Right lobe of liver (tissue), 6 donors: ENCODE measurements at regions not wholly inside any gene's neighbourhood (a gene's known extent, or its start where the extent isn't known, plus 50 kb on each side); places are given as distances from the start of the nearest gene placed in this dataset.

Experiments used
- ATAC-seq, 4 donors: fragments of 200-7000 bp; cut with Tn5 transposase; one replicate each; pipeline ENCODE4 v1.9.1; 2020; ENCODE audit warnings: mild to moderate bottlenecking in 4 of 4, moderate library complexity in 4 of 4
- DNase-seq, 3 donors: peaks; one replicate each; pipeline ENCODE4 v3.0.0-alpha.2; 2020
- H3K27ac ChIP-seq, 3 donors: fragments of 200-600 bp; one replicate each; pipeline ENCODE4 v1.8.0; 2022
- H3K27me3 ChIP-seq, 2 donors: fragments of 200-600 bp; one replicate each; pipeline ENCODE4 v1.8.0; 2022
- H3K36me3 ChIP-seq, 4 donors: fragments of 200-600 bp; sonication (generic) in 1 of 4; one replicate each; pipeline versions ENCODE4 v1.5.1 to v1.8.0; 2017 to 2022; ENCODE audit warnings: control low read depth in 1 of 4
- H3K4me1 ChIP-seq, 4 donors: fragments of 200-600 bp; sonication (generic) in 1 of 4; one replicate each; pipeline versions ENCODE4 v1.5.1 to v1.8.0; 2017 to 2022; ENCODE audit warnings: control low read depth in 1 of 4
- H3K4me3 ChIP-seq, 3 donors: fragments of 200-600 bp; one replicate each; pipeline ENCODE4 v1.8.0; 2022
- H3K9me3 ChIP-seq, 4 donors: fragments of 200-600 bp; sonication (generic) in 1 of 4; one replicate each; pipeline versions ENCODE4 v1.5.1 to v1.8.0; 2017 to 2022; ENCODE audit warnings: control low read depth in 1 of 4
- CTCF ChIP-seq, 4 donors: fragments of 200-600 bp in 3 of 4; fragments of 450-650 bp in 1 of 4; IDR thresholded peaks; one replicate each; pipeline versions ENCODE4 v1.5.1 to v1.8.0; 2016 to 2022; ENCODE audit warnings: antibody characterized with exemption in 4 of 4, mild to moderate bottlenecking in 2 of 4
- POLR2A ChIP-seq: fragments of 450-650 bp; IDR thresholded peaks from one replicate; pipeline ENCODE4 v1.6.1; 2017; ENCODE audit warnings: antibody characterized with exemption, mild to moderate bottlenecking
- WGBS: methylation state at CpG from one replicate; pipeline ENCODE4 v1.1.6; 2018; ENCODE audit warnings: low coverage, low lambda C conversion rate; ENCODE audit not compliant: insufficient coverage; ENCODE audit errors: missing lambda C conversion rate; 5-methylcytosine and 5-hydroxymethylcytosine counted together
- intact Hi-C, 2 donors: fragments of 100-400 bp; cut with DNase I; formaldehyde crosslinking; loops; one replicate each; pipeline versions ENCODE4 v1.11.2 to v1.14.1; 2022
- donor health status: DM: no; HTN: yes; CAD: no.
- donor health status: DM: no; HTN: no; CAD: no.
- donor health status: DM: no; HTN: no; CAD: no.
- donor health status: DM: no; HTN: yes; CAD: no.
- donor health status: DM: no; HTN: yes; CAD: no.

GRCh38 chr14:41295734-41296133 lies 310.9 kb upstream of the LRFN5 start:
- WGBS: 64% methylated on average over 3 of the region's 3 CpGs
- no peak for TF ChIP-seq CTCF (IDR thresholded peaks at IDR 0.05)
- TF ChIP-seq POLR2A: no peak
- Histone ChIP-seq H3K4me1 (no peaks in the 10 kb centered on the region), H3K36me3 (no peaks in the 10 kb centered on the region), H3K27ac (no peak overlapping the region), H3K9me3 (peaks cover 0 to 3% (median 0%) of the 10 kb centered on the region in 4 donors), H3K27me3 (no peaks in the 10 kb centered on the region), H3K4me3 (no peak overlapping the region)
- intact Hi-C loops: no loop called here
- ATAC-seq: no peak
- DNase-seq: no peak

GRCh38 chr14:41289025-41289424 lies 317.7 kb upstream of the LRFN5 start:
- Histone ChIP-seq H3K36me3 (no peaks in the 10 kb centered on the region), H3K27ac (no peak overlapping the region), H3K9me3 (peaks cover 0 to 3% (median 0%) of the 10 kb centered on the region in 4 donors), H3K27me3 (no peaks in the 10 kb centered on the region), H3K4me3 (no peak overlapping the region), H3K4me1 (no peaks in the 10 kb centered on the region)
- ATAC-seq (no peak), DNase-seq (no peak)
- TF ChIP-seq POLR2A (no peak), CTCF (IDR thresholded peaks at IDR 0.05) (no peak)
- 52% methylated on average over 5 of the region's 5 CpGs for WGBS
- intact Hi-C loops: no loop called here

GRCh38 chr14:41285186-41285748 lies 321.4 kb upstream of the LRFN5 start:
- Histone ChIP-seq H3K9me3 (no peaks in the 10 kb centered on the region), H3K27ac (no peak overlapping the region), H3K27me3 (no peaks in the 10 kb centered on the region), H3K36me3 (no peaks in the 10 kb centered on the region), H3K4me3 (no peak overlapping the region), H3K4me1 (no peaks in the 10 kb centered on the region)
- peak in 1 of 3 donors; percentile 44 for DNase-seq
- ATAC-seq: peak in 2 of 4 donors; percentile 24 to 45
- intact Hi-C loops: no loop called here
- WGBS: 24% methylated on average over 4 of the region's 4 CpGs
- TF ChIP-seq CTCF (IDR thresholded peaks at IDR 0.05) (no peak), POLR2A (no peak)

- no peak for DNase-seq
- TF ChIP-seq CTCF (IDR thresholded peaks at IDR 0.05) (peak in 2 of 4 donors; percentile 15 to 22), POLR2A (no peak)
- Histone ChIP-seq H3K4me1 (no peaks in the 10 kb centered on the region), H3K9me3 (no peaks in the 10 kb centered on the region), H3K36me3 (no peaks in the 10 kb centered on the region), H3K4me3 (no peak overlapping the region), H3K27ac (no peak overlapping the region), H3K27me3 (no peaks in the 10 kb centered on the region)
- 25% methylated on average over 1 of the region's 1 CpG for WGBS
- intact Hi-C loops: no loop called here
- peak in 1 of 4 donors; percentile 31 for ATAC-seq
Measured at GRCh38 chr14:41280745-41281144, 325.9 kb upstream of the LRFN5 start.

GRCh38 chr14:41277450-41277849 lies 329.2 kb upstream of the LRFN5 start:
- Histone ChIP-seq H3K27me3 (no peaks in the 10 kb centered on the region), H3K4me1 (no peaks in the 10 kb centered on the region), H3K9me3 (no peaks in the 10 kb centered on the region), H3K36me3 (no peaks in the 10 kb centered on the region), H3K27ac (no peak overlapping the region), H3K4me3 (no peak overlapping the region)
- 38% methylated on average over 2 of the region's 2 CpGs for WGBS
- ATAC-seq (no peak), DNase-seq (no peak)
- TF ChIP-seq CTCF (IDR thresholded peaks at IDR 0.05) (no peak), POLR2A (no peak)
- intact Hi-C loops: no loop called here
